ENCODE measurements at regions not wholly inside any gene's neighbourhood (a gene's known extent, or its start where the extent isn't known, plus 50 kb on each side); places are given as distances from the start of the nearest gene placed in this dataset.

- 33% methylated on average over 2 of the region's 2 CpGs for WGBS
Observed at GRCh38 chr17:70658840-70659239, 489.5 kb downstream of the KCNJ2 start.

GRCh38 chr17:70661342-70662222, 492.2 kb downstream of the KCNJ2 start:
- WGBS, result 33% methylated on average over 10 of the region's 10 CpGs
- Histone ChIP-seq H3K36me3 (no peaks in the 10 kb centered on the region), H3K27ac (no peak overlapping the region), H3K9me3 (no peaks in the 10 kb centered on the region), H3K4me1 (replicated peaks) (no peaks in the 10 kb centered on the region), H3K4me3 (no peak overlapping the region), H3K27me3 (replicated peaks; ENCODE audit: insufficient read depth) (no peaks in the 10 kb centered on the region)
- no peak for DNase-seq (ENCODE audit: low spot score)
- intact Hi-C loops (cut with DNase I), result no loop called here
- TF ChIP-seq CTCF (IDR thresholded peaks at IDR 0.05), result no peak
- TF ChIP-seq POLR2AphosphoS5 (IDR thresholded peaks at IDR 0.05), result no peak
- TF ChIP-seq POLR2A (IDR thresholded peaks at IDR 0.05), result no peak

More at GRCh38 chr17:70658840-70659239, 489.5 kb downstream of the KCNJ2 start:
- intact Hi-C loops (cut with DNase I), result no loop called here
- Histone ChIP-seq H3K4me3 (no peak overlapping the region), H3K27me3 (replicated peaks; ENCODE audit: insufficient read depth) (no peaks in the 10 kb centered on the region), H3K36me3 (no peaks in the 10 kb centered on the region), H3K4me1 (replicated peaks) (no peaks in the 10 kb centered on the region), H3K27ac (no peak overlapping the region), H3K9me3 (no peaks in the 10 kb centered on the region)
- no peak for DNase-seq (ENCODE audit: low spot score)
- no peak for TF ChIP-seq POLR2AphosphoS5 (IDR thresholded peaks at IDR 0.05)
- TF ChIP-seq POLR2A (IDR thresholded peaks at IDR 0.05), result no peak
- no peak for TF ChIP-seq CTCF (IDR thresholded peaks at IDR 0.05)

- no peaks in the 10 kb centered on the region for H3K27me3 ChIP-seq (replicated peaks; ENCODE audit: insufficient read depth)
- intact Hi-C loops (cut with DNase I), result no loop called here
- H3K4me1 ChIP-seq (replicated peaks), result no peaks in the 10 kb centered on the region
- no peak overlapping the region for H3K27ac ChIP-seq
- H3K36me3 ChIP-seq, result no peaks in the 10 kb centered on the region
- H3K9me3 ChIP-seq, result no peaks in the 10 kb centered on the region
- H3K4me3 ChIP-seq, result no peak overlapping the region
- 90% methylated on average over 10 of the region's 10 CpGs for WGBS
- TF ChIP-seq CTCF (IDR thresholded peaks at IDR 0.05) (no peak), POLR2AphosphoS5 (IDR thresholded peaks at IDR 0.05) (no peak), POLR2A (IDR thresholded peaks at IDR 0.05) (no peak)
- no peak for DNase-seq (ENCODE audit: low spot score)
Observed at GRCh38 chr17:70668276-70668937, 499.1 kb downstream of the KCNJ2 start.

GRCh38 chr17:70668938-70669778, 499.8 kb downstream of the KCNJ2 start:
- Histone ChIP-seq H3K4me3 (no peak overlapping the region), H3K36me3 (no peaks in the 10 kb centered on the region), H3K27me3 (replicated peaks; ENCODE audit: insufficient read depth) (no peaks in the 10 kb centered on the region), H3K9me3 (no peaks in the 10 kb centered on the region), H3K27ac (no peak overlapping the region), H3K4me1 (replicated peaks) (no peaks in the 10 kb centered on the region)
- TF ChIP-seq POLR2AphosphoS5 (IDR thresholded peaks at IDR 0.05) (no peak), CTCF (IDR thresholded peaks at IDR 0.05) (no peak), POLR2A (IDR thresholded peaks at IDR 0.05) (no peak)
- intact Hi-C loops (cut with DNase I), result no loop called here
- DNase-seq (ENCODE audit: low spot score), result no peak
- 94% methylated on average over 13 of the region's 13 CpGs for WGBS
